GM19467 (cell line): ENCODE measurements at regions not wholly inside any gene's neighbourhood (a gene's known extent, or its start where the extent isn't known, plus 50 kb on each side); places are given as distances from the start of the nearest gene placed in this dataset.

ENCODE experiments used
- ATAC-seq: cut with Tn5 transposase; IDR thresholded peaks from one replicate; pipeline ENCODE4 v1.9.1; 2021; ENCODE audit warnings: mild to moderate bottlenecking, moderate library complexity; ENCODE audit not compliant: unreplicated experiment

- no peak for ATAC-seq
Observed at GRCh38 chr4:74878323-74878722, 54.6 kb upstream of the PARM1 start.

GRCh38 chr4:74875451-74875850 is 57.5 kb upstream of the PARM1 start:
- no peak for ATAC-seq

- ATAC-seq: peak; percentile 53
Observed at GRCh38 chr4:74874753-74875367, 58.1 kb upstream of the PARM1 start.

- ATAC-seq: peak; percentile 95
Observed at GRCh38 chr4:74873545-74874301, 59.2 kb upstream of the PARM1 start.

GRCh38 chr4:74858921-74859562 is 64.7 kb upstream of the BTC start:
- no peak for ATAC-seq

- no peak for ATAC-seq
Observed at GRCh38 chr4:74855879-74856278, 61.6 kb upstream of the BTC start.

GRCh38 chr4:74848774-74849173 is 54.5 kb upstream of the BTC start:
- ATAC-seq: no peak

GRCh38 chr4:74845834-74846233 is 51.5 kb upstream of the BTC start:
- ATAC-seq: no peak
